D721Med (cell line): ENCODE measurements at regions not wholly inside any gene's neighbourhood (a gene's known extent, or its start where the extent isn't known, plus 50 kb on each side); places are given as distances from the start of the nearest gene placed in this dataset.
"Not testable (repeated sequence)": the region's sequence is repeated elsewhere in the genome, so short reads cannot be mapped to it uniquely, and the experiment has no call there.

Experiments used
- DNase-seq: peaks from one replicate; pipeline ENCODE4 v3.0.0; 2011; ENCODE audit warnings: low spot score; ENCODE audit not compliant: insufficient read length
- FAIRE-seq: peaks from 2 replicates; lab custom pipeline; 2011; peaks lifted over from hg19 to GRCh38; lab: Jason Lieb, UNC
- CTCF ChIP-seq: IDR thresholded peaks from 2 replicates; pipeline ENCODE4 v1.5.1; 2012; ENCODE audit warnings: mild to moderate bottlenecking, control low read depth; ENCODE audit not compliant: insufficient read depth; ENCODE audit errors: missing control alignments

GRCh38 chr4:30553706-30554105 lies 166.5 kb upstream of the PCDH7 start:
- FAIRE-seq (no peak), DNase-seq (no peak)
- TF ChIP-seq CTCF = no peak

- FAIRE-seq (no peak), DNase-seq (no peak)
- TF ChIP-seq CTCF = no peak
These were observed 164.4 kb upstream of the PCDH7 start for GRCh38 chr4:30555775-30556174.

GRCh38 chr4:30559481-30559880 lies 160.7 kb upstream of the PCDH7 start:
- FAIRE-seq (no peak), DNase-seq (no peak)
- TF ChIP-seq CTCF = no peak

- no peak for FAIRE-seq
These were observed 133.3 kb upstream of the PCDH7 start for GRCh38 chr4:30586850-30587249.

GRCh38 chr4:30589669-30590068 lies 130.5 kb upstream of the PCDH7 start:
- not testable (repeated sequence) for DNase-seq, FAIRE-seq

More at GRCh38 chr4:30586850-30587249, 133.3 kb upstream of the PCDH7 start:
- TF ChIP-seq CTCF = no peak
- DNase-seq = no peak

GRCh38 chr4:30600246-30601017 lies 119.7 kb upstream of the PCDH7 start:
- DNase-seq (no peak), FAIRE-seq (no peak)

More at GRCh38 chr4:30600246-30601017, 119.7 kb upstream of the PCDH7 start:
- no peak for TF ChIP-seq CTCF
